ENCODE measurements at regions not wholly inside any gene's neighbourhood (a gene's known extent, or its start where the extent isn't known, plus 50 kb on each side); places are given as distances from the start of the nearest gene placed in this dataset.

- H3K27ac ChIP-seq = no peak overlapping the region
- intact Hi-C loops (cut with DNase I) = no loop called here
- H3K27me3 ChIP-seq (replicated peaks; ENCODE audit: insufficient read depth) = no peaks in the 10 kb centered on the region
- H3K4me3 ChIP-seq = no peak overlapping the region
- no peak for DNase-seq (ENCODE audit: low spot score)
- H3K4me1 ChIP-seq (replicated peaks) = no peaks in the 10 kb centered on the region
- H3K9me3 ChIP-seq = no peaks in the 10 kb centered on the region
- WGBS = 60% methylated on average over 1 of the region's 1 CpG
- TF ChIP-seq POLR2A (IDR thresholded peaks at IDR 0.05) (no peak), POLR2AphosphoS5 (IDR thresholded peaks at IDR 0.05) (no peak), CTCF (IDR thresholded peaks at IDR 0.05) (no peak)
- no peaks in the 10 kb centered on the region for H3K36me3 ChIP-seq
Measured at GRCh38 chr4:14125375-14126129, 498.0 kb upstream of the BOD1L1 start.

GRCh38 chr4:14130551-14130950, 503.0 kb upstream of the BOD1L1 start:
- DNase-seq (ENCODE audit: low spot score) = no peak
- Histone ChIP-seq H3K27ac (no peak overlapping the region), H3K4me1 (replicated peaks) (no peaks in the 10 kb centered on the region), H3K9me3 (no peaks in the 10 kb centered on the region), H3K36me3 (no peaks in the 10 kb centered on the region), H3K4me3 (no peak overlapping the region), H3K27me3 (replicated peaks; ENCODE audit: insufficient read depth) (no peaks in the 10 kb centered on the region)
- no peak for TF ChIP-seq POLR2AphosphoS5 (IDR thresholded peaks at IDR 0.05)
- no peak for TF ChIP-seq CTCF (IDR thresholded peaks at IDR 0.05)
- no peak for TF ChIP-seq POLR2A (IDR thresholded peaks at IDR 0.05)
- intact Hi-C loops (cut with DNase I) = no loop called here
- 64% methylated on average over 2 of the region's 2 CpGs for WGBS

- Histone ChIP-seq H3K4me3 (no peak overlapping the region), H3K4me1 (replicated peaks) (no peaks in the 10 kb centered on the region), H3K36me3 (no peaks in the 10 kb centered on the region), H3K27ac (no peak overlapping the region), H3K27me3 (replicated peaks; ENCODE audit: insufficient read depth) (no peaks in the 10 kb centered on the region), H3K9me3 (no peaks in the 10 kb centered on the region)
- intact Hi-C loops (cut with DNase I) = no loop called here
- 79% methylated on average over 1 of the region's 1 CpG for WGBS
- TF ChIP-seq CTCF (IDR thresholded peaks at IDR 0.05) (no peak), POLR2A (IDR thresholded peaks at IDR 0.05) (no peak), POLR2AphosphoS5 (IDR thresholded peaks at IDR 0.05) (no peak)
- no peak for DNase-seq (ENCODE audit: low spot score)
Measured at GRCh38 chr4:14131335-14131734, 503.8 kb upstream of the BOD1L1 start.

- Histone ChIP-seq H3K9me3 (no peaks in the 10 kb centered on the region), H3K27me3 (replicated peaks; ENCODE audit: insufficient read depth) (no peaks in the 10 kb centered on the region), H3K36me3 (no peaks in the 10 kb centered on the region), H3K27ac (no peak overlapping the region), H3K4me1 (replicated peaks) (no peaks in the 10 kb centered on the region), H3K4me3 (no peak overlapping the region)
- DNase-seq (ENCODE audit: low spot score) = no peak
- intact Hi-C loops (cut with DNase I) = no loop called here
- TF ChIP-seq POLR2AphosphoS5 (IDR thresholded peaks at IDR 0.05) = no peak
- WGBS = 97% methylated on average over 1 of the region's 1 CpG
Measured at GRCh38 chr4:14132301-14132700, 504.8 kb upstream of the BOD1L1 start.

- no peaks in the 10 kb centered on the region for H3K36me3 ChIP-seq
- H3K27me3 ChIP-seq (replicated peaks; ENCODE audit: insufficient read depth) = no peaks in the 10 kb centered on the region
- no peaks in the 10 kb centered on the region for H3K9me3 ChIP-seq
- intact Hi-C loops (cut with DNase I) = no loop called here
- TF ChIP-seq CTCF (IDR thresholded peaks at IDR 0.05) = no peak
- no peak for TF ChIP-seq POLR2AphosphoS5 (IDR thresholded peaks at IDR 0.05)
- TF ChIP-seq POLR2A (IDR thresholded peaks at IDR 0.05) = no peak
- H3K4me1 ChIP-seq (replicated peaks) = no peaks in the 10 kb centered on the region
- no peak for DNase-seq (ENCODE audit: low spot score)
- H3K4me3 ChIP-seq = no peak overlapping the region
- no peak overlapping the region for H3K27ac ChIP-seq
Measured at GRCh38 chr4:14138106-14138505, 510.6 kb upstream of the BOD1L1 start.
